IPS-18c (cell line): ENCODE measurements at regions not wholly inside any gene's neighbourhood (a gene's known extent, or its start where the extent isn't known, plus 50 kb on each side); places are given as distances from the start of the nearest gene placed in this dataset.

Source experiments
- H3K4me3 ChIP-seq: 2 replicates; pipeline ENCODE4 v1.7.0; 2013; ENCODE audit warnings: low read depth, mild to moderate bottlenecking, low read length, moderate library complexity; ENCODE audit not compliant: insufficient read depth
- H3K9me3 ChIP-seq: one replicate; pipeline ENCODE4 v1.6.1; 2013; ENCODE audit warnings: mild to moderate bottlenecking, low read length, moderate library complexity; ENCODE audit not compliant: control insufficient read depth, insufficient read depth

GRCh38 chr1:60421965-60422364 lies 348.4 kb upstream of the C1orf87 start:
- no peaks in the 10 kb centered on the region for H3K9me3 ChIP-seq
- H3K4me3 ChIP-seq: no peak overlapping the region

- no peak overlapping the region for H3K4me3 ChIP-seq
- no peaks in the 10 kb centered on the region for H3K9me3 ChIP-seq
Observed at GRCh38 chr1:60419023-60419422, 345.5 kb upstream of the C1orf87 start.

- Histone ChIP-seq H3K4me3 (no peak overlapping the region), H3K9me3 (no peaks in the 10 kb centered on the region)
Observed at GRCh38 chr1:60415696-60416095, 342.1 kb upstream of the C1orf87 start.

GRCh38 chr1:60413091-60413490 lies 339.5 kb upstream of the C1orf87 start:
- no peak overlapping the region for H3K4me3 ChIP-seq
- H3K9me3 ChIP-seq: no peaks in the 10 kb centered on the region

- Histone ChIP-seq H3K9me3 (no peaks in the 10 kb centered on the region), H3K4me3 (no peak overlapping the region)
Observed at GRCh38 chr1:60411591-60411990, 338.0 kb upstream of the C1orf87 start.

GRCh38 chr1:60402816-60403215 lies 329.2 kb upstream of the C1orf87 start:
- no peak overlapping the region for H3K4me3 ChIP-seq
- H3K9me3 ChIP-seq: no peaks in the 10 kb centered on the region

- Histone ChIP-seq H3K9me3 (no peaks in the 10 kb centered on the region), H3K4me3 (no peak overlapping the region)
Observed at GRCh38 chr1:60402216-60402615, 328.6 kb upstream of the C1orf87 start.

GRCh38 chr1:60394436-60394835 lies 320.9 kb upstream of the C1orf87 start:
- Histone ChIP-seq H3K9me3 (no peaks in the 10 kb centered on the region), H3K4me3 (no peak overlapping the region)

DNA sequence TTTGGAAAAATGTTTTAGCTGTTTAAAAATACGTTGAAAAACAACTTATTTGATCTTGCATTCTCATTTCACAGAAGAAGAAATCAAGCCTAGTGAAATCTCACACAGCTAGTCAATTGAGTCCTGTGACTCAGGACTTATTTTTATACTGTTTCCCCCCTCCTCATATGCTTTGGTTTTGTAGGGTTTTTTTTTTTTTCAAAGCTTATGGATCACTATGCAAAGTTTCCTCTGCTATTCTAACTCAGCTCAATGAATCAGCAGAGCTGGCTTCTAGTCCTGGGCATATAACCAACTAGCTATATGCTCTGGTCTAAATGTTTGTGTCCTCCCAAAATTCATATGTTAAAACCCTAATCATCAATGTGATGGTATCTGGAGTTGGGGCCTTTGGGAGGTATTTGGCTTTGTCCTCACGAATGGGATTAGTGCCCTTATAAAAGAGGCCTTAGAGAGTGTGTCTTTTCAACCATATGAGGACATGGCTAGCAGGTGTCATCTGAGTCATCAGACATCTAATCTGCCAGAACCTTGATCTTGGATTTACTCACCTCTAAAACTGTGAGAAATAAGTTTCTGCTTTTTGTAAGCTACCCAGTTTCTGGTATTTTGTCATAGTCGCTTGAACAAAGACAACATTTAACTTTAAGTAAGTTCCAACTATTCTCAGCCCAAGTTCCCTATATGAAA lies 317.2 kb upstream of the C1orf87 start:
- Histone ChIP-seq H3K9me3 (no peaks in the 10 kb centered on the region), H3K4me3 (no peak overlapping the region)

DNA sequence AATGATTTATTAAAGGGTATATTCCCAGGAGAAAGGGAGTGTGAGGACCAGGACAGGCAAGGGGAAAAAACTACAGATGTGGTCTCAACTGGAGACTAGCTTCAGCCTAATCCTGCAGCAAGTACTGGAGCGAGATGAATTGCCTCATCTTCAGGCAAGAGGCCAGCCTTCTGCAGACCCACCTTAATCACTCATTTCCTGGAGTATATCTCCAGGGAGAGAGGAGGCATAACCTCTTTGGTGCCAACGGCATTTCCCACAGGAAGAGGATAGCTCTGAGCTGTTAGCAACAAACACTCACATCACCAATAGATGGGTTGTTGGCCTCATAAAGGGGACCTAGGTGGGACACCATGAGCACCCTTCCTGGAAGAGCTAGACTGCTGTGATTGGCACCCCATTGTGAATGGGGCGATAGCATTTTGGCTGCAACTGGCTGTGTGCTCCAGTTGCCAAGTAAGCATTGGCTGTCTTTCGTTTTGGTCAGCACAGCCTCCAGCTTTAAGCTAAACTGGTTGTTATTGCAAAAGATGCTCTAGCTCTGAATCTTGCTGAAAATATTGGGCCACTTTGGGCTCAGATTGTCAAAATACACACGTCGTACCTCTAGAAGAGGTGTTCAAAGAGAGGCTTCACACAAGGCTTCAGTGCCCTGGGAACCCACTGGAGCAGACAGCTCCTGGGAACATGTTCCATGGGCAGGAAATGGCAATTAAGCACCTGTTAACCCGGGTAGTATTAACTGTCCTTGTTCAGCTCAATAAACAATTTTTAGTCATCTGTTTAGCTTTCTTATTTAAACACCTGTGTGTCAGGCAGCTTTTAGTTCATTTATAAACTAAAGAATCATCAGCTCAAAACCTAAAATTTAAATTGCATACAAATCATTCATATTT lies 314.8 kb upstream of the C1orf87 start:
- Histone ChIP-seq H3K4me3 (no peak overlapping the region), H3K9me3 (no peaks in the 10 kb centered on the region)

- Histone ChIP-seq H3K4me3 (no peak overlapping the region), H3K9me3 (no peaks in the 10 kb centered on the region)
Observed at GRCh38 chr1:60387175-60387574, 313.6 kb upstream of the C1orf87 start.

- no peak overlapping the region for H3K4me3 ChIP-seq
Observed at GRCh38 chr1:60386249-60386648, 312.7 kb upstream of the C1orf87 start.

DNA sequence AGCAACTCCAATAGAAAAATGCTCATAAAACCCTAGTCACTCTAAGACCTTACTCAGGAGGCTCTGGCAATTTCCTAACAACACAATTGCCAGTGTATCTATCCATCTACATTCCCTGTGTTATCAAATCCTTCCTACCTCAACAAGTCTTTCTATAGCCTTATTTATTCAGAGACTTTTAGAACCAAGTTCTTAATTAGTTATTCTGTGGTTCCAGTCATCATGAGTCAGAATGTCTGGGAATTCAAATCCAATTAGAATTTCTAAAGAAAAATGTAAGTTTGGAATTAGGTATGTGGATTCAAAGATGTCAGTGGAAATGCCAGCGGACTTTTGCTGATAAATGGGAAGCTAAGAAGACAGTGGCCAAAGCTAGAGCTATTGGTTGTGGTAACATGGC lies 302.6 kb upstream of the C1orf87 start:
- Histone ChIP-seq H3K9me3 (peaks cover 7% of the 10 kb centered on the region), H3K4me3 (no peak overlapping the region)

More at GRCh38 chr1:60386249-60386648, 312.7 kb upstream of the C1orf87 start:
- H3K9me3 ChIP-seq: no peaks in the 10 kb centered on the region

GRCh38 chr1:60374537-60374936 lies 301.0 kb upstream of the C1orf87 start:
- Histone ChIP-seq H3K4me3 (no peak overlapping the region), H3K9me3 (peaks cover 7% of the 10 kb centered on the region)

DNA sequence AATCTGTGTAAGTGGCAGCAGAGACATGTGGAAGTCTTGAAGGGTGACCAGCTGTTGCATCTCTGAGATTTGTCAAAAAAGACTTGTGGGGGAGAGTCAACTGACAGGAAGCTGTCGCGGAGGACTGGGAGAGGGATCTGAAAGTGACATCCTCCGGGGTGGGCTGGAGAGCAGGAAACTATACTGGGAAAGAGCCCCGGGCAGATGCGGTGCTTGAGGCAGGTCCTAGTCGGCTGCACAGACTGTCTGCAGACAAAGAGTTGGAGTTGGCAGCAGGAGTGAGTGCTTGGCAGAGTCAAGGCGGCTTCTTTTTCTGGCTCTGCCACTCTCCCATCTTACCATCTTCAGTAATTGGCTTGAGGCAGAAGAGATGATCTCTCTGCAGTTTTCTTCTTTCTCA lies 294.0 kb upstream of the C1orf87 start:
- Histone ChIP-seq H3K4me3 (no peak overlapping the region), H3K9me3 (peaks cover 7% of the 10 kb centered on the region)

- no peak overlapping the region for H3K4me3 ChIP-seq
Observed at GRCh38 chr1:60359431-60359830, 285.9 kb upstream of the C1orf87 start.

DNA sequence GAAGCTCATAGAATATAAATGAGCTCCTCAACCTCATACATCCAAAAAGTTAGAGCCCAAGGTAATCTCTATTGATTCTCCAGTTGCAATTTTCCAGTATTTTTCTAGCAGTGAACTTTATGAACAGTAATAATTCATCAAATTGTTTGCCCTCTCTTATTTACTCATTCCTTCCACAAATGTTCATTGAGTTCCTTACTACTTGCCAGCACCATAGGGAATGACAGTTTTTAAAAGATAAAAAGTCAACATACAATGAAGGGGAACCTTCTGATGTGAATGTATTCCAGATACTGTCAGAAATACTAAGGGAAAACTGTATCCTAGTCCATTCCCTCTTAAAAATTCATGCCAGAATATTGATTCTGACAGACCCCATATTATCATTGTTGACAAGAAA lies 277.0 kb upstream of the C1orf87 start:
- Histone ChIP-seq H3K4me3 (no peak overlapping the region), H3K9me3 (peaks cover 2% of the 10 kb centered on the region)

More at GRCh38 chr1:60359431-60359830, 285.9 kb upstream of the C1orf87 start:
- H3K9me3 ChIP-seq: no peaks in the 10 kb centered on the region

DNA sequence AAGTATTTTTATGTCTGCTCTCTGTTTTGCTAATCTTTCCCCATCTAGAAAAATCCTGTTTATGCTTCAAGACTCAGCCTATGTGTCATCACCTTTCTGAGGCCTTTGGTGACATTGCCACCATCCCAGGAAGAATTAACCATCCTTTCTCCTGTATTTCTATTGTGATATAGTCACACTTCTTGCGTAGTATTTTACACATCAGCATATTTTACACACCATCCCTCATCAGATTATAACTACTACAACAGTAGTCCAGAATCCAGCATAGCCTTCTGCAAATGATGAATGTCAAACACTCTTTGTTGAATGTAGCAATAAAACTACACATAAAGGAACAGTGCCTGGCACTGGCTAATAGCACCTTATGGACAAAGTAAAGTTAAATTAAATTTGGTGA lies 275.3 kb upstream of the C1orf87 start:
- Histone ChIP-seq H3K4me3 (no peak overlapping the region), H3K9me3 (peaks cover 2% of the 10 kb centered on the region)
